NCI-H510A treated with DMSO at 0.1 percent for 48 hours (cell line): ENCODE measurements at regions not wholly inside any gene's neighbourhood (a gene's known extent, or its start where the extent isn't known, plus 50 kb on each side); places are given as distances from the start of the nearest gene placed in this dataset.
"Not testable (repeated sequence)": the region's sequence is repeated elsewhere in the genome, so short reads cannot be mapped to it uniquely, and the experiment has no call there.

Source experiments
- DNase-seq: peaks from one replicate; lab custom pipeline; 2025; lab: John Stamatoyannopoulos, UW

GRCh38 chr4:77306496-77306895 is 149.5 kb downstream of the CCNG2 start:
- no peak for DNase-seq

- peak; percentile 57 for DNase-seq
Observed at GRCh38 chr4:77308843-77309242, 151.8 kb downstream of the CCNG2 start.

- DNase-seq, result no peak
Observed at GRCh38 chr4:77309496-77309895, 152.5 kb downstream of the CCNG2 start.

GRCh38 chr4:77310931-77311330 is 153.9 kb downstream of the CCNG2 start:
- no peak for DNase-seq

GRCh38 chr4:77314697-77315096 is 157.7 kb downstream of the CCNG2 start:
- DNase-seq, result no peak

- DNase-seq, result no peak
Observed at GRCh38 chr4:77327151-77327550, 170.1 kb downstream of the CCNG2 start.

GRCh38 chr4:77332696-77333270 is 175.8 kb downstream of the CCNG2 start:
- no peak for DNase-seq

- no peak for DNase-seq
Observed at GRCh38 chr4:77336411-77337142, 179.6 kb downstream of the CCNG2 start.

GRCh38 chr4:77342170-77342810 is 185.3 kb downstream of the CCNG2 start:
- no peak for DNase-seq

GRCh38 chr4:77344001-77344400 is 187.0 kb downstream of the CCNG2 start:
- DNase-seq, result no peak

- no peak for DNase-seq
Observed at GRCh38 chr4:77344784-77345183, 187.8 kb downstream of the CCNG2 start.

GRCh38 chr4:77347351-77347966 is 190.5 kb downstream of the CCNG2 start:
- no peak for DNase-seq

GRCh38 chr4:77348815-77349214 is 191.8 kb downstream of the CCNG2 start:
- no peak for DNase-seq

GRCh38 chr4:77349364-77349763 is 192.4 kb downstream of the CCNG2 start:
- DNase-seq, result no peak

- no peak for DNase-seq
Observed at GRCh38 chr4:77349796-77350195, 192.8 kb downstream of the CCNG2 start.

- DNase-seq, result no peak
Observed at GRCh38 chr4:77352192-77352591, 195.2 kb downstream of the CCNG2 start.

- not testable (repeated sequence) for DNase-seq
Observed at GRCh38 chr4:77353724-77354315, 196.8 kb downstream of the CCNG2 start.

GRCh38 chr4:77354550-77354949 is 197.5 kb downstream of the CCNG2 start:
- DNase-seq, result peak; percentile 71

GRCh38 chr4:77355731-77356130 is 198.7 kb downstream of the CCNG2 start:
- DNase-seq, result no peak

GRCh38 chr4:77358315-77358928 is 201.4 kb downstream of the CCNG2 start:
- DNase-seq, result peak; percentile 69

GRCh38 chr4:77360451-77360850 is 203.4 kb downstream of the CCNG2 start:
- peak; percentile 83 for DNase-seq

- not testable (repeated sequence) for DNase-seq
Observed at GRCh38 chr4:77366876-77367275, 209.9 kb downstream of the CCNG2 start.
